ENCODE measurements at regions not wholly inside any gene's neighbourhood (a gene's known extent, or its start where the extent isn't known, plus 50 kb on each side); places are given as distances from the start of the nearest gene placed in this dataset.
A peak's percentile ranks its signal among the peaks of the same experiment; 100 is the strongest.
"Not testable (repeated sequence)": the region's sequence is repeated elsewhere in the genome, so short reads cannot be mapped to it uniquely, and the experiment has no call there.

GRCh38 chr1:149349448-149349847 lies 125.4 kb upstream of the NBPF19 start:
- H2AFZ ChIP-seq (ENCODE audit: low read length); H3F3A ChIP-seq (ENCODE audit: low read length, unreplicated experiment); ATAC-seq; DNase-seq; H3K79me2 ChIP-seq (ENCODE audit: low read length); H3K27me3 ChIP-seq (ENCODE audit: low read length); H3K9me3 ChIP-seq (ENCODE audit: low read length); H3K4me3 ChIP-seq (ENCODE audit: low read length); POLR2A ChIA-PET (ENCODE audit: unreplicated experiment); H3K9ac ChIP-seq (ENCODE audit: low read length); BruUV-seq (replicated peaks); H3K9me2 ChIP-seq (replicated peaks; ENCODE audit: low read length); CTCF ChIA-PET; intact Hi-C loops (cut with micrococcal nuclease); H4K20me1 ChIP-seq (ENCODE audit: low read length); H3K36me3 ChIP-seq (ENCODE audit: low read depth, low read length); H3K4me1 ChIP-seq (ENCODE audit: insufficient read depth, low read length); H3K27ac ChIP-seq (ENCODE audit: low read length); H3K4me2 ChIP-seq (ENCODE audit: low read length): not testable (repeated sequence)

DNA sequence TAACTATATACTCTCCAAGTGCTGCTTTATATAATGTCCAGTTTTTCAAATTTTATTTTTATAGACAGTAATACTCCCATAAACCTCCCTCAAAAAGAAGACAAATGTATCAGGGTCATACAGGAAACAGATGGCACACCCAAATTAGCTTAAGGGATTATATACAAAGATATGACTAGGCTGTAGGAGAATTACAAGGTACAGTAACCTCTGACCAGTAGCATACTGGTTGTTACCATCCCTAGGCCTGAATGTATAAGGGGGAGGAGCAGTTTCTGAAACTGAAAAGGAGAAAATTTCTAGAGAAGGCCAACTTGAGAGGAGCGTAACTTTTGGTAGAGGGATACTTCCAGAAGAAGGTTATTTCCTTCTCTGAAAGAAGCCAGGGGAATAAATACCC lies 122.6 kb upstream of the NBPF19 start:
- H3K9ac ChIP-seq (ENCODE audit: low read length); H3K79me2 ChIP-seq (ENCODE audit: low read length); intact Hi-C loops (cut with micrococcal nuclease); H3K9me2 ChIP-seq (replicated peaks; ENCODE audit: low read length); H3K27me3 ChIP-seq (ENCODE audit: low read length); POLR2A ChIA-PET (ENCODE audit: unreplicated experiment); H3K27ac ChIP-seq (ENCODE audit: low read length); H3K4me3 ChIP-seq (ENCODE audit: low read length); CTCF ChIA-PET; H3K36me3 ChIP-seq (ENCODE audit: low read depth, low read length); H3K4me2 ChIP-seq (ENCODE audit: low read length); DNase-seq; BruUV-seq (replicated peaks); H3K9me3 ChIP-seq (ENCODE audit: low read length); H3K4me1 ChIP-seq (ENCODE audit: insufficient read depth, low read length); H2AFZ ChIP-seq (ENCODE audit: low read length); H3F3A ChIP-seq (ENCODE audit: low read length, unreplicated experiment); H4K20me1 ChIP-seq (ENCODE audit: low read length): not testable (repeated sequence)
- peak; percentile 56 for ATAC-seq

DNA sequence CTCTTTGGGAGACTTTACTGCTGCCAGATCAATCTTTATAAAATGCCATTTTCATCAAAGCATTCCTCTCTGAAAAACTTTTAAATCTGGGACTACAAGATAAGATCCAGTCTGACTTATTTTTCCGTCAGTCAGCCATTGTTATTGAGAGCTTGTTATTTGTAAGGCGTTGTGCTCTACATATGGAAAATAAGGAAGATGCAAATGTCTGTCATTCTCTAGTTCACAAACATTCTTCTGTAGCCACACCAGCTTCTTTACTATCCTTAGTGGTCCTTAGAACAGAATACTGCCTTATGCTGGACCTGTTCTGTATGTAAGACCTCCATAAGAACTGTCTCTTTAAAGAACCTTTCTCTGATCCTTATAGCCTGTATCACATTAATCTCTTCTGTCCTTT lies 120.3 kb upstream of the NBPF19 start:
- H3F3A ChIP-seq (ENCODE audit: low read length, unreplicated experiment); H3K9ac ChIP-seq (ENCODE audit: low read length); DNase-seq; H3K4me2 ChIP-seq (ENCODE audit: low read length); CTCF ChIA-PET; intact Hi-C loops (cut with micrococcal nuclease); POLR2A ChIA-PET (ENCODE audit: unreplicated experiment); H3K9me3 ChIP-seq (ENCODE audit: low read length); H3K9me2 ChIP-seq (replicated peaks; ENCODE audit: low read length); H3K79me2 ChIP-seq (ENCODE audit: low read length); H3K27ac ChIP-seq (ENCODE audit: low read length); ATAC-seq; H3K4me3 ChIP-seq (ENCODE audit: low read length); H3K4me1 ChIP-seq (ENCODE audit: insufficient read depth, low read length); BruUV-seq (replicated peaks); H4K20me1 ChIP-seq (ENCODE audit: low read length); H2AFZ ChIP-seq (ENCODE audit: low read length); H3K27me3 ChIP-seq (ENCODE audit: low read length); H3K36me3 ChIP-seq (ENCODE audit: low read depth, low read length): not testable (repeated sequence)

DNA sequence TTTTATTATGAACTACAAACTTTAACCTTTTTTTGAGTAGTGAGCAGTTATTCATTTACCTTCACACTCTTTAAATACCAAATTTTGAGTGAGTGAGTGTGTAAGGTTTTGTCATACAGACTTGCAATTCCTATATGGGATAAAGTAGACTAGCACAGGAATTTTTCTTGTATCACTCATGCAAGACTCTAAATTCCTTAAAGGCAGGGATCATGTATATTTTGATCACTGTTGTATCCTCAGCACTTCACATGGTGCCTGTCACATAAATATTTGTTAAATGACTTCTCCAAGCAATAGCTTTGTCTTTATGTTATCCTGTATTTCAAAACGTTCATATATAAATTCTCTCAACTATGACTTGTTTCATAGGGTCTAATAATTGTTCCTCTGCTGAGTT lies 119.1 kb upstream of the NBPF19 start:
- H3K9me2 ChIP-seq (replicated peaks; ENCODE audit: low read length); H3F3A ChIP-seq (ENCODE audit: low read length, unreplicated experiment); H3K9me3 ChIP-seq (ENCODE audit: low read length); H3K4me1 ChIP-seq (ENCODE audit: insufficient read depth, low read length); CTCF ChIA-PET; H3K9ac ChIP-seq (ENCODE audit: low read length); BruUV-seq (replicated peaks); ATAC-seq; H3K4me3 ChIP-seq (ENCODE audit: low read length); H3K36me3 ChIP-seq (ENCODE audit: low read depth, low read length); H4K20me1 ChIP-seq (ENCODE audit: low read length); intact Hi-C loops (cut with micrococcal nuclease); H3K27ac ChIP-seq (ENCODE audit: low read length); POLR2A ChIA-PET (ENCODE audit: unreplicated experiment); H3K4me2 ChIP-seq (ENCODE audit: low read length); H3K27me3 ChIP-seq (ENCODE audit: low read length); H2AFZ ChIP-seq (ENCODE audit: low read length); H3K79me2 ChIP-seq (ENCODE audit: low read length); DNase-seq: not testable (repeated sequence)

GRCh38 chr1:149356152-149356551 lies 118.7 kb upstream of the NBPF19 start:
- H3K9ac ChIP-seq (ENCODE audit: low read length); POLR2A ChIA-PET (ENCODE audit: unreplicated experiment); H3K27me3 ChIP-seq (ENCODE audit: low read length); intact Hi-C loops (cut with micrococcal nuclease); ATAC-seq; H3K27ac ChIP-seq (ENCODE audit: low read length); H2AFZ ChIP-seq (ENCODE audit: low read length); H3K4me3 ChIP-seq (ENCODE audit: low read length); CTCF ChIA-PET; H3F3A ChIP-seq (ENCODE audit: low read length, unreplicated experiment); H3K9me2 ChIP-seq (replicated peaks; ENCODE audit: low read length); H3K9me3 ChIP-seq (ENCODE audit: low read length); H3K4me2 ChIP-seq (ENCODE audit: low read length); H4K20me1 ChIP-seq (ENCODE audit: low read length); DNase-seq; H3K4me1 ChIP-seq (ENCODE audit: insufficient read depth, low read length); H3K36me3 ChIP-seq (ENCODE audit: low read depth, low read length); H3K79me2 ChIP-seq (ENCODE audit: low read length); BruUV-seq (replicated peaks): not testable (repeated sequence)

DNA sequence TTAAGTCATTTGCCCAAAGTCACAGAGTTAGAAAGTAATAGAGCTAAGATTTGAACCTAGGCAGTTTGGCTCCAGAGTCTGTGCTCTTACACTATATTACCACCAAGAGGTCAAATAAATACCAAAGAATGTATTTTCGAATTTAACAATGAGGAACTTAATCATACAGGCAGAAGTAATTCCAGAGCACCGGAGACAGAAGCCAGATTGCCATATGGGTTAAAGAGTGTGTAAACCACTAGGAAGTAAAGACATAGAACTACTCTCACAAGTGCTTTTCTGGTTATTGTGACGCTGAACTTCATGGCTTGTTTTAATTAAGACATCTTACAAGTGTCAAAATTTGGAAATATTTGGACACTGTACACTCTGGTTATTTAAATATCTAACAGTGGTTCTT lies 114.5 kb upstream of the NBPF19 start:
- H3K4me2 ChIP-seq (ENCODE audit: low read length); CTCF ChIA-PET; intact Hi-C loops (cut with micrococcal nuclease); H3K27ac ChIP-seq (ENCODE audit: low read length); H3K9me3 ChIP-seq (ENCODE audit: low read length); POLR2A ChIA-PET (ENCODE audit: unreplicated experiment); H2AFZ ChIP-seq (ENCODE audit: low read length); ATAC-seq; DNase-seq; H3K79me2 ChIP-seq (ENCODE audit: low read length); H3K4me1 ChIP-seq (ENCODE audit: insufficient read depth, low read length); H3K9me2 ChIP-seq (replicated peaks; ENCODE audit: low read length); BruUV-seq (replicated peaks); H3F3A ChIP-seq (ENCODE audit: low read length, unreplicated experiment); H4K20me1 ChIP-seq (ENCODE audit: low read length); H3K9ac ChIP-seq (ENCODE audit: low read length); H3K4me3 ChIP-seq (ENCODE audit: low read length); H3K36me3 ChIP-seq (ENCODE audit: low read depth, low read length); H3K27me3 ChIP-seq (ENCODE audit: low read length): not testable (repeated sequence)

- H4K20me1 ChIP-seq (ENCODE audit: low read length); CTCF ChIA-PET; H3F3A ChIP-seq (ENCODE audit: low read length, unreplicated experiment); H3K27me3 ChIP-seq (ENCODE audit: low read length); intact Hi-C loops (cut with micrococcal nuclease); H3K36me3 ChIP-seq (ENCODE audit: low read depth, low read length); H3K9me2 ChIP-seq (replicated peaks; ENCODE audit: low read length); BruUV-seq (replicated peaks); H3K9ac ChIP-seq (ENCODE audit: low read length); POLR2A ChIA-PET (ENCODE audit: unreplicated experiment); H3K27ac ChIP-seq (ENCODE audit: low read length); H3K4me2 ChIP-seq (ENCODE audit: low read length); DNase-seq; H3K9me3 ChIP-seq (ENCODE audit: low read length); H2AFZ ChIP-seq (ENCODE audit: low read length); H3K4me1 ChIP-seq (ENCODE audit: insufficient read depth, low read length); H3K4me3 ChIP-seq (ENCODE audit: low read length); H3K79me2 ChIP-seq (ENCODE audit: low read length): not testable (repeated sequence)
- peak; percentile 93 for ATAC-seq
Measured at GRCh38 chr1:149361310-149361709, 113.5 kb upstream of the NBPF19 start.
